ENCODE measurements at regions not wholly inside any gene's neighbourhood (a gene's known extent, or its start where the extent isn't known, plus 50 kb on each side); places are given as distances from the start of the nearest gene placed in this dataset.

DNA sequence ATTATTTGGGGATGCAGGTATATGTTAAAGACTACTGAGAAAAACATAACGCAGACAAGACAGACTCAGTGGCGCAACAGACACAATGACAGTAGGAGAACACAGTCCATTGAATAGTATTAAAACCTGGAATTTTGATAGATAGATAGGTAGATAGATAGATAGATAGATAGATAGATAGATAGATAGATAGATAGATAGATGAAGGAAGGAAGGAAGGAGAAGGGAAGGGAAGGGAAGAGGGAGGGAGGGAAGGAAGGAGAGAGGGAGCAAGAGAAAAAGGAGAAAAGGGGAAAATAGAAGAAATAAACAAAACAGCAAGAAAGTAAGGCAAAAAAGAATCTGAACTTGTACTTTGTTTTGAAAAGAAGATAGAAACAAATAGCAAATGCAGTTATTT lies 404.5 kb downstream of the FOXO1 start:
- ATAC-seq, result no peak
- DNase-seq (ENCODE audit: missing footprints), result no peak
- intact Hi-C loops (cut with DNase I), result no loop called here

DNA sequence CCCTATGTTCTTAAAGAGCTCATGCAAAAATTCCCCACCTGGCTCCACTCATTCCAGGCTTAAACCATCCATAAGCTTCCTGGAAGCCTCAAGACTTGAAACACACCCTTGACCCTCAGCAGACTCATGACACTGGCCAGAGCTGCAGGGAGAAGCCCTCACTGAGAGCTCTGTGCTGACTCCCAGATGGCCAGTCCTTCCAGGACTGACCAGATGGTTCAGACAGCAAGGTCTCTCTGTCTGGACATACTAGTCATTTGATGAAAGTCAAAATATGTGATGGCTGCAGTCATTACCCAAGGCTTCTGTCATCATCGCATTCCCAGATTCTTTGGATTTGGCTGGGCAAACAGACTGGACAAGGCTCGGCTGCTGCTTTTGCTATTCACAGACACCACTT lies 397.4 kb downstream of the FOXO1 start:
- no peak for DNase-seq (ENCODE audit: missing footprints)
- peak; percentile 76 for ATAC-seq
- intact Hi-C loops (cut with DNase I), result no loop called here

DNA sequence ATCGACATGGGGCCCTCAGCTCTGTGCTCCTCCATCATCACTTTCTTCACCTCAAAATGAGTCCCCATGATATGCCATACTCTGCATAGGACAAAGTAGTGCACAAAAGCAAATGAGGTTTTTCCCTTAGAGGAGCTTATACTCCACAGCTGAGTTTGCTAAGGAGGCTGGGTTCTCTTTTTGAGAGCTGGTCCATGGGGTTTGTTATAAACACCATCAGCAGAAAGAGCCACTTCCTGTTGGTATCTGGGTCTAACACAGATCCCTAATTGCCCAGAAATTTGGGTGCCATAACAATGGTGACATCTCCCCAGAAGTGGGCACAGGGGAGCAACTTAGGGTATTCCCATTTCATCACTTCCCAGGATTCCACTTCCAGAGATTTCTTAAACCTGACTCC lies 395.7 kb downstream of the FOXO1 start:
- DNase-seq (ENCODE audit: missing footprints) (no peak), ATAC-seq (no peak)
- intact Hi-C loops (cut with DNase I), result no loop called here

DNA sequence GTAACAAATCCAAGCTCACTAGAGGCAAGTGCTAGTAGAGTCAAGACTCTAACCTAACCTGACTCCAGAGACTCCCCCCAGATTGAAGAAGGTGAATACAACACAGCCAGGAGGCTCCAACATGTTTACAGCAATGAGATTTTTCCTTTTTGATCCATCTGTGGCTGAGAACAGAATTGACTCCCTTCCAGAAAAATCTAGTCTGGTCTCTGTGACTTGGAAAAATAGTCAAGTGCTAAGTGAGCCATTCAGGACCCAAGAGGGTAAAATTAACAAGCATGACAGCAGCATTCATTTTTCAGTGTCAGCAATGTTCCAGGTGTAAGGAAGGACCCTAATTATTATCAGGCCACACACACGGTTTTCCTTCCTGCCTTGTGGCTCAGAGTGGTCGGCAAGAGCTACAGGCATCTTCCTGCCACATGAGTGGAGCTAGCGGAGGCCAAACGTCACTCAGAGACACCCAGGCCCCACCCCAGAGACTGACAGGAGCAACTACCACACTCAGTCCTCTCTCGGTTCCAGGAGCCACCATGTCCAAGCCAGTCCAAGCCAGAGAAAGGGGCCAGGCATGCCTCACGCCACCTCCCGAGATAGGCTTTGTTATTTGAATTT lies 395.1 kb downstream of the FOXO1 start:
- ATAC-seq (peak; percentile 55), DNase-seq (ENCODE audit: missing footprints) (peak; percentile 60)
- intact Hi-C loops (cut with DNase I), result no loop called here

DNA sequence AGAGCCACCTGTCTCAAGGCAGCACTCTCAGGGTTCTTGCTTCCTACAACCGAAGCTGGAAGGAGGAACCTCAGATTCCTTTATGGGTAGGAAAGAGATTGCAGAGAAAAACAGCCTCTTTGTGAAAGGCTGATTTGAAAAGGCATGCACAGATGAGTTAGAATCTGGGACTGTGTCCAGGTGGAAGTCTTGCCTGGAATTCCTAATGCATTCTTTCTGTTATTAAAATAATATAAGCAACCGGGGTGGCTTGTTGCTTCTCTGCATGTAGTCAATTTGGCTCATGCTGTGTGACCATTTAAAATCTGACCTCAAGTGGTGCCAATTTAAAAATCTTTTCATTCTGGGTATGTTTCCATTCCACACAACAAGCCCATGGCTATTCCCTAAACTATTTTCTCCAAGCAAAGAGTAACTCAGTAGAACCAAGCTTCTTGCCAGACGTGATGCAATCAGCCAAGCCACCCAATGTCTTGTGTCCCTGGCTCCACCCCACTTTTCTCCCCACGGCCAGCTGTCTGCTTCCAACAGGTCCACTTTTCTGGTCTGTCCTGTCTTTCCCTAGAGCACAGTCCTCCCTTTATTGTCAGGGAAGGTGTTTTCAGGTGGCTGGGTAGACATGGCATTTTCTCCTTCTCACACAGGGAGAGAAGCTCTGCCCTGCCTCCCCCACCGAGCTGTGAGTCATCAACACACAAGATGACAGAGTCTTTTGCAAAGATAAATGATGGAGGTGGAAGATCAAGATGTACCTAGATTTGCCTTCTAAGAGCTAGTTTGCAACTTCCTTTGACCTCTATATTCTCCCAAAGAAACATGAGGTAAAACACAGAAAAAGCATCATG lies 394.3 kb downstream of the FOXO1 start:
- ATAC-seq (peak; percentile 75), DNase-seq (ENCODE audit: missing footprints) (peak; percentile 78)
- intact Hi-C loops (cut with DNase I), result no loop called here

DNA sequence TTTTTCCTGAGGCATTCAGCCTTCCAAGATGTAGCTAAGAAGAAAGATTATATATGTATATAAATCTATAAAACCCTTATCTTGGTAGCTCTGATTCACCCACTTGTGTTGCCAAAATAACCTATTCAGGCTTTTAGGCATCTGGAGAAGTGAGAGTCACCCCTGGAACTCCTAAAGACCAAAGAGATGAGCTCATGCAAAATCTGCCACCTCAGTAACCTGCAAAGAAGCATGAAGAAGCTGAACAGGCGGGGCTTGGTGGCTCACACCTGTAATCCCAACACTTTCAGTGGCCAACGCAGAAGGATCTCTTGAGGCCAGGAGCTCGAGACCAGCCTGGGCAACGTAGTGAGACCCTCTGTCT lies 393.7 kb downstream of the FOXO1 start:
- ATAC-seq (no peak), DNase-seq (ENCODE audit: missing footprints) (no peak)
- intact Hi-C loops (cut with DNase I), result no loop called here

DNA sequence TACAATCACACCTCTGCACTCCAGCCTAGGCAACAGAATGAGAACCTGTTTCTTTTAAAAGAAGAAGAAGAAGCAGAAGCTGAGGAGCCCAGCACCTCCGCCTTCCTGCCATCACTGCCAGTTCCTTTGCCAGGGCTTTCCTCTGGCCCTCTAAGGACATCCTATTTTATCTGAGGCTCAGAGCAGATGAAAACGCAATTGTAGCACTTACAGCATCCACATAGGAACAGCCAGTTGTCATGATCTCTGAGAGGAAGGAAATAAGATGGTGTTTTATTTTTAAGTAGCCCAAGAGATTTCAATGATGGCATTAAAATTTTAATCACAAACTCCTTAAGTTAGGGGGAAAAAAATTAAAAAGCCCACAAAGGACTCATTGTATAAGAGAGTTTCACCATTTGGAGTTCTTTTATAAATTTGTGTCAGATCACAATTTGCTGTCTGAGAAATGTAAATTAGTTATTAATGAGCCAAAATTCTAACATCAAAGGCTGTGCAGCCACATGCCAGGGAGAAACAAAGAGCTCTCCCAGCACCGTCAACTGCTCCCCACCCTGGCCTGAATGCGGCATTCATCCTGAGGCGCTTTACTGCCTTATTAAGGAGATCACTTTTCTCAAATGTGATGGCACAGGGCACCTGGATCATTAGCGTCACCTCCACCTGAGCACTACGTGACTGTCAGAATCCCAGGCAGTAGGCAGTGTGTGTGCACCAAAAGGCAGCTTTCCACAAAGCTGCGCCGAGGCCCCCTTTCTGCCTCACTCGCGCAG lies 393.0 kb downstream of the FOXO1 start:
- DNase-seq (ENCODE audit: missing footprints) (no peak), ATAC-seq (no peak)
- intact Hi-C loops (cut with DNase I), result no loop called here

DNA sequence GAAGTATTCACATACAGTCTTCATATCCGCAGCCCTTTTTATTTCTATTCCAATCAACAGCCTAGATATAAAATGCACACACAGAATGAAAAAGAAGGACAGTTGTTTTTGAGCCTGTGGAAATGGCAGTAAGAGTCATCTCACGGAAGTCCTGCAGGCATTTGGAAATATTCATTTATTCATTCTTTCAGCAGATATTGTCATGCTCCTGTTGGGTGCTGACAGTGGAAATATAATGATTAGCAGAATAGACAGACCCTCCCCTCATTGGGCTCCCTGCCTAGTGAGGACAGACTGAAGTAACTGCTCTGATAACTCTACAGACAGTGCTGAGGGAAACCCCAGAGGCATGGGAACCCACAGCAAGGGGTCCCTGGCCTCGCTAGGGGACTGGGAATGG lies 392.3 kb downstream of the FOXO1 start:
- intact Hi-C loops (cut with DNase I), result no loop called here
- ATAC-seq (no peak), DNase-seq (ENCODE audit: missing footprints) (no peak)

DNA sequence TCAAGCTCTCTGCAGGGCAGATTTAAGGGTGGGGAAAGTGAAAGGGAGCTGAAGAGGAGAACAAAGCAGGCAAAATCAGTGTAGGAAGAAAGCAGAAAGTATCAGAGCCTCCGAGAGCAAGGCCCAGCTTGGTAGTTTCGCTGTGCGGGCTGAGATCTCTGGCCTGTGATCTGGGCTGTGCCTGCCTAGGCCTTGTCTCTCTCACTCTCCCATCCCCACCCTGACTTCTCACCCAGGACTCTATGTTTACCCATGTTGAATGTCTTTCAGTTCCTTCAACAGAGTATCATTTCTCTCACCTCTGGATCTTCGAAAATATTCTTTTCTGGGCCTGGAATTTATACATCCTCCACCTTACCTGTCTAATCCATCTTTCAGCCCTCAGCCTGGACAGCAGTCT lies 391.3 kb downstream of the FOXO1 start:
- DNase-seq (ENCODE audit: missing footprints), result no peak
- intact Hi-C loops (cut with DNase I), result no loop called here

DNA sequence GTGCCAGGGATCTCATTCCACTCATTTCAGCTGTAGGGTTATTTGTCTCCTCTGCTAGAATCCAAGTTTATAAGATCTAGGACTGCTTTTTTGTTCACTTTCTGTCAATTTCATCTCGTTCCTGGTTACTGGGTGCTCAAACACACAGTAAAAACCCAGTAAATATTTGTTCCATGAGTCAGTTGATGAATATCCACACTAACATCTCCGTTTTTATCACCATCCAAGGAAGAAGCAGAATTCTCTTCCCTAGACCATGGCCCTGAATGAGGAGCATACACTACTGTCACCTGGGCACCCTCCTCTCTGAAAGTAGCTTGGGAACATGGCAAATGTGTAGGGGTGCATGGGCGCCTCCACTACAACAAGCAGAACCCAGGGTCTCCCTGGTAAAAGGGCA lies 390.8 kb downstream of the FOXO1 start:
- intact Hi-C loops (cut with DNase I), result no loop called here
- DNase-seq (ENCODE audit: missing footprints), result no peak
- no peak for ATAC-seq

More for the DNA sequence above, 391.3 kb downstream of the FOXO1 start:
- no peak for ATAC-seq

DNA sequence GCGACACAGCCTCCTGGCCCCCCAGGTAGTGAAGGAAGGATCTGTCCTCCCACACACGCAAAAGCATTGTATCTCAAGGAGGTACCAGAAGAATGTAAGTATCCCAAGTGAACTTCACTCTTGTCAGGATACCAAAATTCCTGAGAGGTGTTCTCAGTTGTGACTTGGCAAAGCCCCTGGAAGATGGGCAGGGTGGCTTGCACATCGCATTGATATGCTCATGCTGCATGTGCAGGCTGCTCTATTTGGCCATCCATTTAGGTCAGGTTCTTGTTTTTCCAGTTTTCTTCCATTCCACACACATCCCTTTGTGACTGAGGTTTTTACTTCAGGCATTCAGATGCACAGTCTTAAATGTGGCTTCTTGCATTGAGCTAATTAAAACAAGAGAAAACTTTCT lies 382.8 kb downstream of the FOXO1 start:
- ATAC-seq (no peak), DNase-seq (ENCODE audit: missing footprints) (no peak)
- intact Hi-C loops (cut with DNase I), result no loop called here

DNA sequence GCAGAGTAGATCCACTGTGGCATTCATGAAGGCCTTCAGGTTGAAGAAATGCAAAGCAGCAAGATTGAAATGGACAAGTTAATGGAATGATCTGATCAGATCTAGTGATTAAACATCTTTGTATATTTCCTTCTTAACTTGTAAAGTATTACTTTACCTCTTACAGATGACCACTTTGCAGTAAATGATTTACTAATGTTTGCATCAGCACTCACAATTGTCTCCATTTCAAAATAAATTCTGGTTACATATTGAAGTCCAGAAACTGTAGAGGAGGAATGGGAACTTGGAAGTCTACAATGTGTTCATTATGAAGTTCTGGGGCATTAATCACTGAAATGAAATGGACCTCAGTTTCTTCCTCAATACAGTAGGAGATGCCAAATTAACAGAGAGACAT lies 380.8 kb downstream of the FOXO1 start:
- ATAC-seq, result no peak
- no peak for DNase-seq (ENCODE audit: missing footprints)
- intact Hi-C loops (cut with DNase I), result no loop called here

DNA sequence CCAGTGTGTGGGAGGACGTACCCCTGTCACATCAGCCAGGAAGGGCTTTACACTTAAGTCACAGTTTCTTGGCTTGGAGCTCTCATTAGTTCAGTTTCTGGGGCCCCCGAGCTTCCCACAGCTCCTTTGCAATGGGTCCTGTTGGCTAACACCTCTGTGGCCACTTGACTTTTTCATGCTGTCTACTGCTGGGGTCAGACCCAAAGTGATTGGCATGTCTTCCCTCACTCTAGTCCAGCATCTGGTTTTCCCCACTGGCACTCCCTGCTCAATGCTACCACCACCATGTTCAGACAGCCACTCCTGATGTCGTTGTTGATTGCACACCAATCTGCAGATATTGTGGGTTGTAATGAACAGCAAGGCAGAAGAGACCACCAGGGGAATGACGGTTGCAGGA lies 379.0 kb downstream of the FOXO1 start:
- intact Hi-C loops (cut with DNase I), result no loop called here
- DNase-seq (ENCODE audit: missing footprints) (no peak), ATAC-seq (no peak)

DNA sequence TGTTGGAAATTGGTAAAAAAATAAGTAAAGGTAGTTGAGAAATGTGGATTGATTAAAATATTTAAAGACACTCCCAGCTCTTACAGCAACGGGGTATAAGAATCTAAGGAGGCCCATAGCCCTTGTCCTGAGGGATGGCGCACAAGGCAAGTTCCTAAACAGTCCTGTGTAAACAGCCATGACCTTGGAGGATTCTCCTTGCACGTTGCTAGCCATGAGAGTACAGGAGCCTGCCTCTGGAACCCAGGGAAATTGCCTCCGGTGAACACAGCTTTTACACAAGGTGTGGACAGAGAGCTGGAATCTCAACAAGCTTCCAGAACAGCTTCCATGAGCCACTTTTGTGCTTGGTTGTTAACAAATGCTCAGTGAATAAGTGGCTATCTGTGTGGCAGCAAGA lies 378.2 kb downstream of the FOXO1 start:
- intact Hi-C loops (cut with DNase I), result no loop called here
- no peak for DNase-seq (ENCODE audit: missing footprints)
- ATAC-seq, result peak; percentile 47

DNA sequence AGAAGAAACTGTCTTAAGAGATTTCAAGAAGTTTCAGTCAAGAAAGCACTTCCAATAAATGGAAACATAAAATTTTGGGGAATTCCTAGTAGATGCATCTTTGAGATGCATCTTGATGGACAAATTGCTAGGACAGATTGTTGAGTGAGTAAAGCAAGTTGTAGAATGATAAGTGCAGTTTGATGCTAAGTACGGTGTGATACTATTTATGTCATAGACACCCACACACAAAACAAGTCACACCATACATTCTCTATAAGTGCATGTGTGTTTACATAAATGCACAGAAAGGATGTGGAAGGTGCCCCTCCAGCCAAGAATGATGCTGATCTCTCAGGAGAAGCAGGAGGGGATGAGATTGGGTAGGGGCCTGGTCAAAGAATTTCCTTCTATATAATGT lies 375.7 kb downstream of the FOXO1 start:
- intact Hi-C loops (cut with DNase I), result loop anchor here (5.0 kb wide), 2 partner anchors 47 to 62 kb away; no protein-coding TSS in a partner anchor
- DNase-seq (ENCODE audit: missing footprints) (no peak), ATAC-seq (no peak)

DNA sequence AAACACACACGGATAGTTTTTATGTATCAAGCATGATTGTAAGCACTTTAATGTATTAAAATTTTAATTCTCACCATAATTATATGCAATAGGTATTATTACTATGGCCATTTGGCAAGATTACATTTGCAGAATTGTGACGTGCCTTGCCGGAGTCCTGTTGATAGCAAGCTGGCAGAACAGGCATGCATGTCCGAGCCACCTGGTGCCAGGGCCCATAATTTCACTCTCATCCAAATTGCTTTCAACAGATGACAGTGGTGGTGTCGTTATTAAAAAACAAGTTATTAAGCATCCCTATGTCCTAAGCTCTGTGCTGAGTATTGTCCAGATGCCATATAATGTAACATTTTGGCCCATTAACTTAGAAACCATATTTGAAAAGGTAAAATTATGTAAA lies 374.3 kb downstream of the FOXO1 start:
- intact Hi-C loops (cut with DNase I), result loop anchor here (5.0 kb wide), 2 partner anchors 45 to 60 kb away; no protein-coding TSS in a partner anchor
- DNase-seq (ENCODE audit: missing footprints) (peak; percentile 68), ATAC-seq (peak; percentile 78)

DNA sequence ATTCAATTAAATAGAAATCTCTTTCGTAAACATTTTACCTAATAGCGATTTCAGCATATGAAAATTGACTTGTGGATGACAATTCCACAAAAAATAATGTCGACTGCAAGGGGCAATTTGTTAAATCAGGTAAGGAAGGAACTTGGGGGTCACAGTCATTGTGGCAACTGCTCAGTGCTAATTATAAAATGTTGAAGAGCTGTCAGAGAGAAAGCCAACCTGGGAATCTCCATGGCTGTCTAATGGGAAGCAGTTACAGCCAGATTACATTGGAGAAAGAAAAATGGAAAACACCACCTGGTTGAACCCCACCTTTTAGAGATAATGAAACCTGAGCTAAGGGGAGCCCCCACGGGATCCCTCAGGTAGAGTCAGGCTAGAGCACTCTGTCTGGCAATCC lies 373.9 kb downstream of the FOXO1 start:
- intact Hi-C loops (cut with DNase I), result loop anchor here (5.0 kb wide), 2 partner anchors 45 to 60 kb away; no protein-coding TSS in a partner anchor

DNA sequence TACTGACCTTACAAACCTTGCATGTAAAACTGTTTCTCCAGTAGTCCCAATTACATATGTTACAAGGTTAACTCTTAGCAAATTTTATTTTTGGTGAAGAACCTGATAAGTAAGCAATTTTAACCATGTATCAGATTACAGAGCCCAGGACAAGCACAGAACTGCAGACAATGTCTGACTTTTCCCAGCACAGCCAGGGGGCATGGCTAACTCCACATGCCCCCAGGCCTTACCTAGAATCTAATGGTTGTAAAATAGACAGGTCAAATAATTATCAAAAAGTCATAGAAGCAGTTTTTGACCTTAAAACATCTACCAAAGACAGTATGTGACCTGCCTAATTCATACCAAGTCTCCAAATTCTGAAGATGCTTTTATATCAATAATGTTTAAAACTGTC lies 364.1 kb downstream of the FOXO1 start:
- ATAC-seq (no peak), DNase-seq (ENCODE audit: missing footprints) (no peak)
- intact Hi-C loops (cut with DNase I), result no loop called here

More for the DNA sequence above, 373.9 kb downstream of the FOXO1 start:
- ATAC-seq (peak; percentile 21), DNase-seq (ENCODE audit: missing footprints) (no peak)

DNA sequence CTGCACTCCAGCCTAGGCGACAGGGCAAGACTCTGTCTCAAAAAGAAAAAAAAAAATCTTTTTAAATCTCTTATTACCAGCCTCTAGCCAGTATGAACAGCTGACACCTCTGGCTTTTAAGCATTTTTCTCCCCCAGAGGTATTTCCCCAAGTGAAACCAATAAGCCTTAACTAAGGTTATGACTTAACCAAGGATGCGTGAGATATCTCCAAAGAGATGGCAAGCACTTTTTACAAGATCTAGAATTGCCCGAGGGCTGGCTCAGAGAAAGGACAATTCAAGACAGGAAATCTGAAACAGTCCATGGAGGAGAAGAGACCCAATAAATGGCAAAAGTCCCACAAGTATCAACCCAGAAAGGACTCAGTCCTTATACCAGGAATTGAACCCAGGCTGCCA lies 362.1 kb downstream of the FOXO1 start:
- intact Hi-C loops (cut with DNase I), result no loop called here
- ATAC-seq, result no peak
- DNase-seq (ENCODE audit: missing footprints), result no peak

DNA sequence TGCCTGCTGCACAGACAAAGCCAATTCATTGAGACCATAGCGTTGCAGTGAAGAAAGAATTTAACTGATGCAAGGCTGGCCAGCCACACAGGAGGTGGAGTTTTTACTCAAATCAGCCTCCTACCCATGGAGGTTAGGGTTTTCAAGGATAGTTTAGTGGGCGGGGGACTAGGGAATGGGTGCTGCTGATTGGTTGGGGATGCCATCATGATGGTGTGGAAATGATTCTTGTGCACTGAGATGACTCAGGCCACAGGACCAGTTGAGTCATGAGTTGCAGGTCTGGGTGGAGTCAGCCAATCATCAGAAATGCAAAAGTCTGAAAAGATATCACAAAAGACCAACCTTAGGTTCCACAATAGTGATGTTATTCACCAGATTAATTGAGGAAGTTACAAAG lies 359.6 kb downstream of the FOXO1 start:
- DNase-seq (ENCODE audit: missing footprints) (no peak), ATAC-seq (no peak)
- intact Hi-C loops (cut with DNase I), result no loop called here
